Sigmoid colon (tissue), 4 donors: ENCODE measurements at regions not wholly inside any gene's neighbourhood (a gene's known extent, or its start where the extent isn't known, plus 50 kb on each side); places are given as distances from the start of the nearest gene placed in this dataset.

ENCODE experiments used
- CTCF ChIP-seq, 4 experiments: fragments of 450-650 bp in 3 of 4; fragments of 200-600 bp in 1 of 4; IDR thresholded peaks; one replicate each; pipeline ENCODE4 v1.5.1; 2016 to 2019; ENCODE audit warnings: antibody characterized with exemption in 4 of 4, mild to moderate bottlenecking in 3 of 4, moderate library complexity in 2 of 4
- POLR2AphosphoS5 ChIP-seq, 4 donors: sonication (generic); formaldehyde crosslinking; IDR thresholded peaks; one replicate each; pipeline ENCODE4 v1.6.1; 2017; ENCODE audit warnings: antibody characterized with exemption in 4 of 4

DNA sequence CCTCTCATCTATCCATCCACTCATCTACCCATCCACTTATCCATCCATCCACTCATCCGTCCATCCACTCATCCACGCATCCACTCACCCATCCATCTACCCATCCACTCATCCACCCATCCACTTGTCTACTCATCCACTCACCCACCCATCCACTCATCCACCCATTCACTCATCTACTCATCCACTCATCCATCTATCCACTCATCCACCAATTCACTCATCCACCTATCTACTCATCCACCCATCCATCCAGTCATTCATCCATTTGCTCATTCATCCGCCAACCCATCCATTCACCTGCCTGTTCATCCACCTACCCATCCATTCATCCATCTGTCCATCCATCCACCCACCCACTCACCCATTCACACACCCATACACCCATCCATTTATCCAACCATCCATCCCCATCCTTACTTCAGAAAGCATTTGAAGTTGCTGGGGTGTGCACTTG, 329.6 kb downstream of the SEC14L1 start:
- TF ChIP-seq CTCF (IDR thresholded peaks at IDR 0.05) (no peak), POLR2AphosphoS5 (IDR thresholded peaks at IDR 0.05) (no peak)
